DND-41 (cell line): ENCODE measurements at regions not wholly inside any gene's neighbourhood (a gene's known extent, or its start where the extent isn't known, plus 50 kb on each side); places are given as distances from the start of the nearest gene placed in this dataset.

Experiments used
- CTCF ChIP-seq: IDR thresholded peaks from 2 replicates; pipeline ENCODE4 v1.5.1; 2012; ENCODE audit warnings: borderline replicate concordance, low read length, moderate library complexity, mild to moderate bottlenecking; ENCODE audit not compliant: poor library complexity, severe bottlenecking; ENCODE audit errors: extremely low read depth
- EZH2 ChIP-seq: IDR thresholded peaks from 3 replicates; pipeline ENCODE4 v1.6.1; 2012; ENCODE audit warnings: borderline replicate concordance, low read depth, mild to moderate bottlenecking, moderate library complexity, low read length, inconsistent platforms; ENCODE audit not compliant: severe bottlenecking

- TF ChIP-seq CTCF: no peak
- no peak for TF ChIP-seq EZH2
These were observed 717.4 kb upstream of the MANEA start for GRCh38 chr6:94859924-94860323.
